B cell (primary cell): ENCODE measurements at regions not wholly inside any gene's neighbourhood (a gene's known extent, or its start where the extent isn't known, plus 50 kb on each side); places are given as distances from the start of the nearest gene placed in this dataset.

Experiments used
- ATAC-seq: fragments of 200-7000 bp; cut with Tn5 transposase; one replicate; pipeline ENCODE4 v1.10.0; 2021; ENCODE audit warnings: low read depth, mild to moderate bottlenecking, moderate number of reproducible peaks, moderate library complexity
- CTCF ChIA-PET: fragments of 350-600 bp; sonication (Branson Sonifier 250); formaldehyde crosslinking; loops from one replicate; lab custom pipeline; 2021; ENCODE audit warnings: antibody characterized with exemption, inconsistent platforms; lab: Charles Lee
- POLR2A ChIA-PET: fragments of 350-600 bp; sonication (Branson Sonifier 250); formaldehyde crosslinking; loops from one replicate; lab custom pipeline; 2021; ENCODE audit warnings: antibody characterized with exemption; lab: Charles Lee
- DNase-seq: peaks from one replicate; pipeline ENCODE4 v3.0.0; 2013
- H2AFZ ChIP-seq: 2 replicates; pipeline ENCODE4 v1.6.1; 2012; ENCODE audit warnings: mild to moderate bottlenecking, low read depth, low read length; ENCODE audit not compliant: insufficient read depth, poor library complexity, severe bottlenecking
- H3K27ac ChIP-seq, 2 donors: 1 replicate in 1 of 2; 2 replicates in 1 of 2; pipeline ENCODE4 v1.5.1; 2012 to 2013; ENCODE audit warnings: low read length in 2 of 2, mild to moderate bottlenecking in 2 of 2, moderate library complexity in 1 of 2
- H3K27me3 ChIP-seq, 4 experiments: fragments of 200-600 bp in 1 of 4; sonication (generic) in 1 of 4; replicated peaks in 1 of 4; 1 replicate in 2 of 4; 2 replicates in 2 of 4; pipeline versions ENCODE4 v1.6.1 to v1.7.0; 2013 to 2016; ENCODE audit warnings: low read length in 3 of 4, mild to moderate bottlenecking in 2 of 4, mixed read lengths in 1 of 4, moderate library complexity in 1 of 4; ENCODE audit not compliant: insufficient read depth in 4 of 4, control insufficient read depth in 3 of 4; ENCODE audit errors: control extremely low read depth in 1 of 4
- H3K36me3 ChIP-seq, 2 experiments: replicated peaks in 1 of 2; 1 replicate in 1 of 2; 2 replicates in 1 of 2; pipeline versions ENCODE4 v1.6.1 to v1.7.1; 2013; ENCODE audit warnings: low read length in 1 of 2; ENCODE audit not compliant: insufficient read depth in 2 of 2, control insufficient read depth in 1 of 2; ENCODE audit errors: control extremely low read depth in 1 of 2, extremely low read depth in 1 of 2
- H3K4me1 ChIP-seq, 2 donors: fragments of 200-600 bp in 1 of 2; sonication (generic) in 1 of 2; 1 replicate in 1 of 2; 2 replicates in 1 of 2; pipeline versions ENCODE4 v1.5.1 to v1.6.1; 2013 to 2017; ENCODE audit warnings: low read length in 2 of 2; ENCODE audit not compliant: control insufficient read depth in 2 of 2, insufficient read depth in 2 of 2
- H3K4me2 ChIP-seq: replicated peaks from 2 replicates; pipeline ENCODE3; 2012; ENCODE audit warnings: mild to moderate bottlenecking, low read depth, low read length; ENCODE audit not compliant: poor library complexity, severe bottlenecking
- H3K4me3 ChIP-seq, 5 experiments: fragments of 200-600 bp in 1 of 5; sonication (generic) in 1 of 5; 1 replicate in 3 of 5; 2 replicates in 2 of 5; pipeline versions ENCODE4 v1.5.1 to v1.7.0; 2011 to 2016; ENCODE audit warnings: low read length in 4 of 5, mild to moderate bottlenecking in 4 of 5, low read depth in 2 of 5, control low read depth in 1 of 5, moderate library complexity in 1 of 5; ENCODE audit not compliant: insufficient read depth in 1 of 5; ENCODE audit errors: control extremely low read depth in 1 of 5, extremely low read depth in 1 of 5
- H3K79me2 ChIP-seq: fragments of 200-600 bp; sonication (generic); one replicate; pipeline ENCODE4 v1.6.0; 2016; ENCODE audit warnings: low read length; ENCODE audit not compliant: control insufficient read depth, insufficient read depth
- H3K9ac ChIP-seq: fragments of 200-600 bp; sonication (generic); 2 replicates; pipeline ENCODE4 v1.6.1; 2017; ENCODE audit warnings: mild to moderate bottlenecking, low read length, moderate library complexity
- H3K9me3 ChIP-seq, 3 donors: one replicate each; pipeline versions ENCODE4 v1.6.1 to v1.7.1; 2013; ENCODE audit warnings: low read length in 2 of 3; ENCODE audit not compliant: control insufficient read depth in 2 of 3, insufficient read depth in 1 of 3; ENCODE audit errors: control extremely low read depth in 1 of 3
- H4K20me1 ChIP-seq: 2 replicates; pipeline ENCODE4 v1.6.0; 2012; ENCODE audit warnings: mild to moderate bottlenecking, low read length; ENCODE audit not compliant: insufficient read depth, control insufficient read depth, poor library complexity, severe bottlenecking
- H3K27ac Mint-ChIP-seq: one replicate; pipeline ENCODE4 v1.8.0; 2021; ENCODE audit warnings: mixed read lengths
- H3K27me3 Mint-ChIP-seq: one replicate; pipeline ENCODE4 v1.8.0; 2021; ENCODE audit warnings: mixed read lengths
- H3K4me1 Mint-ChIP-seq: one replicate; pipeline ENCODE4 v1.8.0; 2021; ENCODE audit warnings: mixed read lengths
- H3K4me3 Mint-ChIP-seq: one replicate; pipeline ENCODE4 v1.8.0; 2021; ENCODE audit warnings: mixed read lengths
- H3K9me3 Mint-ChIP-seq: one replicate; pipeline ENCODE4 v1.8.0; 2022; ENCODE audit warnings: mixed read lengths; ENCODE audit not compliant: insufficient read depth
- CTCF ChIP-seq: fragments of 200-600 bp; IDR thresholded peaks from one replicate; pipeline ENCODE4 v1.8.0; 2022; ENCODE audit warnings: antibody characterized with exemption, mild to moderate bottlenecking
- EZH2 ChIP-seq: IDR thresholded peaks from 2 replicates; pipeline ENCODE4 v1.6.1; 2012; ENCODE audit warnings: borderline replicate concordance, low read depth, mild to moderate bottlenecking, moderate library complexity, low read length; ENCODE audit not compliant: insufficient read depth, poor library complexity, severe bottlenecking
- WGBS: methylation state at CpG from one replicate; pipeline ENCODE4 v1.1.5; 2013; ENCODE audit warnings: missing lambda C conversion rate; ENCODE audit not compliant: insufficient coverage; 5-methylcytosine and 5-hydroxymethylcytosine counted together
- intact Hi-C: fragments of 100-400 bp; cut with micrococcal nuclease; formaldehyde crosslinking; loops from one replicate; pipeline ENCODE4 v1.10.0; 2022

DNA sequence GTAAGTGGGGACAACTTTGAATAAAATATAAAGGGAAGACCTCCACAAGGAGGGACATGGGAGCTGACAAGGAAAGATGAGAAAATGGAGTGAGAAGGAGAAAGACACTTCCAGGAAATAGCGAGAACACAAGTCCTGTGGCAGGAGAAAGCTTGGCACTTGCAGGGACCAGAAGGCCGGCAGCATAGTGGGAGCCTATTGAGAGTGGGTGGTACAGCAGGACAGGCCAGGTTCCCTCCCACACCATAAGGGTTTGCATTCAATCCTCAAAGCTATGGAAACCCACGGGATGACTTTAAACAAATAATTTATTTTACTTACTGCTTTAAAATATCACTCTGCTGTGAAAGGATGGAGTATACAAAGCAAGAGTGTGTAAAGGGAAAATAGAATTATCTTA, 173.2 kb upstream of the ELL2 start:
- TF ChIP-seq EZH2 (no peak), CTCF (no peak)
- no peak for DNase-seq
- Histone ChIP-seq H3K4me3 (no peak overlapping the region), H3K79me2 (no peaks in the 10 kb centered on the region), H3K27ac (no peak overlapping the region), H3K36me3 (no peaks in the 10 kb centered on the region), H3K9ac (no peak overlapping the region), H3K4me2 (no peak overlapping the region), H3K4me1 (no peaks in the 10 kb centered on the region), H2AFZ (no peak overlapping the region), H3K9me3 (no peaks in the 10 kb centered on the region), H3K27me3 (no peaks in the 10 kb centered on the region), H4K20me1 (no peaks in the 10 kb centered on the region)
- 100% methylated on average over 1 of the region's 3 CpGs for WGBS
- Mint-ChIP-seq H3K4me1 (no peaks in the 10 kb centered on the region), H3K4me3 (no peak overlapping the region), H3K27me3 (no peaks in the 10 kb centered on the region), H3K9me3 (no peaks in the 10 kb centered on the region), H3K27ac (no peak overlapping the region)
- no peak for ATAC-seq
- intact Hi-C loops, result no loop called here
- POLR2A ChIA-PET, result no interaction called here
- CTCF ChIA-PET, result interaction anchor here (0.6 kb wide), 1 partner anchor 249 kb away, joined by 3 read pairs; no protein-coding TSS in a partner anchor

GRCh38 chr5:96133341-96134079, 171.9 kb upstream of the ELL2 start:
- Histone ChIP-seq H3K4me1 (no peaks in the 10 kb centered on the region), H4K20me1 (no peaks in the 10 kb centered on the region), H3K4me2 (no peak overlapping the region), H3K79me2 (no peaks in the 10 kb centered on the region), H3K9me3 (no peaks in the 10 kb centered on the region), H3K4me3 (no peak overlapping the region), H3K27ac (no peak overlapping the region), H3K9ac (no peak overlapping the region), H3K27me3 (no peaks in the 10 kb centered on the region), H3K36me3 (no peaks in the 10 kb centered on the region), H2AFZ (no peak overlapping the region)
- no peak overlapping the region for H3K27ac Mint-ChIP-seq
- 60% methylated on average over 4 of the region's 6 CpGs for WGBS
- ChIA-PET POLR2A (no interaction called here), CTCF (no interaction called here)
- no peak overlapping the region for H3K4me3 Mint-ChIP-seq
- H3K9me3 Mint-ChIP-seq, result no peaks in the 10 kb centered on the region
- no peaks in the 10 kb centered on the region for H3K4me1 Mint-ChIP-seq
- no peak for TF ChIP-seq EZH2
- ATAC-seq (no peak), DNase-seq (no peak)
- intact Hi-C loops, result no loop called here
- H3K27me3 Mint-ChIP-seq, result no peaks in the 10 kb centered on the region
